Natural killer cell (primary cell): ENCODE measurements at regions not wholly inside any gene's neighbourhood (a gene's known extent, or its start where the extent isn't known, plus 50 kb on each side); places are given as distances from the start of the nearest gene placed in this dataset.

Experiments
- ATAC-seq, 3 donors: fragments of 150-1000 bp in 2 of 3; fragments of 200-7000 bp in 1 of 3; cut with Tn5 transposase; 1 replicate in 1 of 3; 2 replicates in 2 of 3; pipeline ENCODE4 v1.10.0; 2021; ENCODE audit warnings: mild to moderate bottlenecking in 2 of 3, moderate library complexity in 2 of 3
- DNase-seq, 2 donors: peaks; one replicate each; pipeline versions ENCODE4 v3.0.0 to v3.0.0-alpha.2; 2013 to 2021; ENCODE audit warnings: mixed read lengths in 1 of 2
- H3K27ac ChIP-seq: one replicate; pipeline ENCODE4 v1.5.1; 2013; ENCODE audit warnings: mild to moderate bottlenecking, low read length
- H3K27me3 ChIP-seq: one replicate; pipeline ENCODE4 v1.6.1; 2013; ENCODE audit warnings: low read length; ENCODE audit not compliant: control insufficient read depth, insufficient read depth
- H3K36me3 ChIP-seq: one replicate; pipeline ENCODE4 v1.6.1; 2013; ENCODE audit warnings: low read length; ENCODE audit not compliant: control insufficient read depth, insufficient read depth
- H3K4me1 ChIP-seq: one replicate; pipeline ENCODE4 v1.6.1; 2013; ENCODE audit warnings: low read length; ENCODE audit not compliant: control insufficient read depth, insufficient read depth
- H3K4me3 ChIP-seq: one replicate; pipeline ENCODE4 v1.5.1; 2013; ENCODE audit warnings: low read length
- H3K9me3 ChIP-seq: one replicate; pipeline ENCODE4 v1.6.1; 2013; ENCODE audit warnings: low read length; ENCODE audit not compliant: control insufficient read depth, insufficient read depth
- H3K27ac Mint-ChIP-seq, 2 donors: one replicate each; pipeline ENCODE4 v1.8.0; 2022; ENCODE audit warnings: mild to moderate bottlenecking in 2 of 2, mixed read lengths in 2 of 2, moderate library complexity in 1 of 2
- H3K27me3 Mint-ChIP-seq, 2 donors: one replicate each; pipeline ENCODE4 v1.8.0; 2022; ENCODE audit warnings: low read depth in 2 of 2, mixed read lengths in 2 of 2
- H3K36me3 Mint-ChIP-seq: one replicate; pipeline ENCODE4 v1.8.0; 2022; ENCODE audit warnings: mixed read lengths
- H3K4me1 Mint-ChIP-seq, 2 donors: one replicate each; pipeline ENCODE4 v1.8.0; 2022; ENCODE audit warnings: mixed read lengths in 2 of 2
- H3K4me3 Mint-ChIP-seq: one replicate; pipeline ENCODE4 v1.8.0; 2022; ENCODE audit warnings: mild to moderate bottlenecking, moderate library complexity, mixed read lengths
- H3K9me3 Mint-ChIP-seq, 2 donors: one replicate each; pipeline ENCODE4 v1.8.0; 2022; ENCODE audit warnings: mixed read lengths in 2 of 2
- CTCF ChIP-seq: fragments of 200-600 bp; IDR thresholded peaks from one replicate; pipeline ENCODE4 v1.8.0; 2022; ENCODE audit warnings: antibody characterized with exemption
- WGBS: methylation state at CpG from one replicate; pipeline ENCODE4 v1.1.7; 2013; ENCODE audit warnings: missing lambda C conversion rate; ENCODE audit not compliant: insufficient coverage; 5-methylcytosine and 5-hydroxymethylcytosine counted together
- intact Hi-C: fragments of 100-400 bp; cut with micrococcal nuclease; formaldehyde crosslinking; loops from one replicate; pipeline ENCODE4 v1.14.2; 2022

DNA sequence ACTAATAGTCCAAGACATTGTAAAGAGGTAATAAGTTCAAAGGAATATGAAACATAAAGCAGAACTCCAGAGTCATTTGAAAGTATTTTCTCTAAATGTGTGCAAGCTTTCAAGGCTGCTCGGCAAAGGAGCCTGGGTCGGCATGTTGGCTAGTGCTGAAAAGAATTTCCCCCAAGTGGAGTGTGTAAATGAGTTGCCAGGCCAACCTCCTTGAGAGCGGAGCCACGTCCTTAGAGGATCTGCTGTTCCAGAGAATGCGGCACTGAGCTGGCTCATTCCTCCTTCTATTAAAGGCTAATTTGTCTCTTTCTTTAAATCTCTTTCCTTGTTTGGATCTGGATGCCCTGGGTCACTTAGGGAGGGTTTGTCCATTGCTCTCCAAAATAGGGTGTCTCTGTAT lies 127.5 kb downstream of the RDH14 start:
- Mint-ChIP-seq H3K27me3 (no peaks in the 10 kb centered on the region), H3K27ac (no peak overlapping the region), H3K9me3 (no peaks in the 10 kb centered on the region), H3K4me3 (no peak overlapping the region), H3K36me3 (no peaks in the 10 kb centered on the region), H3K4me1 (no peaks in the 10 kb centered on the region)
- no peaks in the 10 kb centered on the region for H3K27me3 ChIP-seq
- no peaks in the 10 kb centered on the region for H3K9me3 ChIP-seq
- ATAC-seq (no peak), DNase-seq (no peak)
- no peak overlapping the region for H3K27ac ChIP-seq
- no peaks in the 10 kb centered on the region for H3K4me1 ChIP-seq
- TF ChIP-seq CTCF, result no peak
- intact Hi-C loops, result no loop called here
- H3K4me3 ChIP-seq, result no peak overlapping the region
- no peaks in the 10 kb centered on the region for H3K36me3 ChIP-seq
- WGBS, result 79% methylated on average over 5 of the region's 5 CpGs

DNA sequence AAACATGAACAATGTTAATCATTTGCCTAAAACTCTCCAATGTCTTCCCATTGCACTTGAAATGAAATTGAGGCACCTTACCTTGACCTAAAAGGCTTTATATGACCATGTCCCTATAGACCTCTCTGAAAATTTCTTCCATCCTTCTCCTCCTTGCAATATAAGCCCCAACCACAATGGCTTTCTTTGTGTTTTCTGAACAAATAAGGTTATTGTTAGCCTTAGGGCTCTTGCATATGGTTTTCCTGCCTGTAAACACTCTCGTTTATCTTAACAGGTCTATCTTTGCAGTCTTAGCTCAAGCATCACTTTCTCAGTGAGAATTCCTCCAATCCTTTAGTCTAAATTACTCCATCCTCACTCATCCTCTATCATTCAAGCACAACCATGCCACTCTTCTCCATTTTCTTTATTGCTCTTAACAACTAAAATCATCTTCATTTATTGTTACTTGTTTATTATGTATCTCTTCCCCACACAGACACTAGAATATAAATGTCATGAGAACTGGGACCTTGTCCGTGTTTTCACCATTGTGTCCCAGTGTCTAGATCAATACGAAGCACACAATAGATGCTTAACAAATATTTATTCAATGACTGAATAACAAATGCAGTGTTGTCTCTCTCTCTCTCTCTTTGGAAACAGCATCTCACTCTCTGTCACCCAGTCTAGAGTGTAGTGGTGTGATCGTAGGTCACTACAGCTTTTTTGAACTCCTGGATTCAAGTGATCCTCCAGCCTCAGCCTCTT lies 129.3 kb downstream of the RDH14 start:
- H3K27ac Mint-ChIP-seq, result no peak overlapping the region
- Histone ChIP-seq H3K4me1 (no peaks in the 10 kb centered on the region), H3K4me3 (no peak overlapping the region), H3K27me3 (no peaks in the 10 kb centered on the region), H3K36me3 (no peaks in the 10 kb centered on the region), H3K27ac (no peak overlapping the region), H3K9me3 (no peaks in the 10 kb centered on the region)
- no peak for TF ChIP-seq CTCF
- H3K27me3 Mint-ChIP-seq, result no peaks in the 10 kb centered on the region
- ATAC-seq (no peak), DNase-seq (no peak)
- H3K4me3 Mint-ChIP-seq, result no peak overlapping the region
- WGBS, result 90% methylated on average over 4 of the region's 4 CpGs
- intact Hi-C loops, result no loop called here
- H3K36me3 Mint-ChIP-seq, result no peaks in the 10 kb centered on the region
- no peaks in the 10 kb centered on the region for H3K4me1 Mint-ChIP-seq
- H3K9me3 Mint-ChIP-seq, result no peaks in the 10 kb centered on the region

- no peak overlapping the region for H3K4me3 Mint-ChIP-seq
- intact Hi-C loops, result no loop called here
- Histone ChIP-seq H3K27me3 (no peaks in the 10 kb centered on the region), H3K9me3 (no peaks in the 10 kb centered on the region), H3K36me3 (no peaks in the 10 kb centered on the region), H3K4me1 (no peaks in the 10 kb centered on the region), H3K4me3 (no peak overlapping the region), H3K27ac (no peak overlapping the region)
- TF ChIP-seq CTCF, result no peak
- no peaks in the 10 kb centered on the region for H3K36me3 Mint-ChIP-seq
- WGBS, result 88% methylated on average over 6 of the region's 6 CpGs
- no peak overlapping the region for H3K27ac Mint-ChIP-seq
- no peak for DNase-seq
- peaks cover 0 to 2% of the 10 kb centered on the region in 2 donors for H3K27me3 Mint-ChIP-seq
- H3K4me1 Mint-ChIP-seq, result no peaks in the 10 kb centered on the region
- ATAC-seq, result no peak
- no peaks in the 10 kb centered on the region for H3K9me3 Mint-ChIP-seq
Observed at GRCh38 chr2:18428516-18428915, 131.9 kb downstream of the RDH14 start.

- Mint-ChIP-seq H3K27me3 (peaks cover 0 to 2% of the 10 kb centered on the region in 2 donors), H3K27ac (no peak overlapping the region), H3K4me1 (no peaks in the 10 kb centered on the region), H3K36me3 (no peaks in the 10 kb centered on the region), H3K9me3 (no peaks in the 10 kb centered on the region), H3K4me3 (no peak overlapping the region)
- H3K4me3 ChIP-seq, result no peak overlapping the region
- H3K27me3 ChIP-seq, result no peaks in the 10 kb centered on the region
- intact Hi-C loops, result no loop called here
- H3K36me3 ChIP-seq, result no peaks in the 10 kb centered on the region
- no peak for DNase-seq
- no peak overlapping the region for H3K27ac ChIP-seq
- no peaks in the 10 kb centered on the region for H3K4me1 ChIP-seq
- ATAC-seq, result no peak
- H3K9me3 ChIP-seq, result no peaks in the 10 kb centered on the region
- no peak for TF ChIP-seq CTCF
Observed at GRCh38 chr2:18427762-18428161, 132.7 kb downstream of the RDH14 start.
